ENCODE measurements at regions not wholly inside any gene's neighbourhood (a gene's known extent, or its start where the extent isn't known, plus 50 kb on each side); places are given as distances from the start of the nearest gene placed in this dataset.

DNA sequence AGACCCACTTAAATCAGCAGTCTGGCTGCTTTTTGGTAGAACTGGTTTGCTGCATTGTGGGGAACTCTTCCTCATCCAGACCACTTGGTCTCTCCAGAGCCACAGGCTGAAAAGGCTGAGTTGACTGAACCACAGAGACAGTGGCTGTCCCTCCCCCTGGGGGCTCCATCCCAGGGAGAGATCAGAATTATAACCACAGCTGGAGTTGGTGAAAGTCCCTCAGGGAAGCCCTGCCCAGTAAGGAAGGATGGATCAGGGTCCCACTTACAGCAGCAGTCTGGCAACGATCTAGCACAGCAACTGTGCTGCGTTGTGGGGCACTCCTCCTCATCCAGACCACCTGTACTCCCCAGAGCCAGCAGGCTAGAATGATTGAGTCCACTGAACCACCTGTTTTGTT, 212.7 kb downstream of the SOX3 start:
- TF ChIP-seq RAD21 (IDR thresholded peaks at IDR 0.05; ENCODE audit: low read depth): no peak
- no peak for TF ChIP-seq EGR1 (IDR thresholded peaks at IDR 0.05)
- TF ChIP-seq CEBPB (IDR thresholded peaks at IDR 0.05): no peak
- TF ChIP-seq FOXM1 (IDR thresholded peaks at IDR 0.05; ENCODE audit: borderline replicate concordance, low read depth): no peak
- TF ChIP-seq TAF1 (IDR thresholded peaks at IDR 0.05; ENCODE audit: low read depth): no peak
- no peak for TF ChIP-seq EP300 (IDR thresholded peaks at IDR 0.05; ENCODE audit: borderline replicate concordance)
- TF ChIP-seq, protein P1, sequence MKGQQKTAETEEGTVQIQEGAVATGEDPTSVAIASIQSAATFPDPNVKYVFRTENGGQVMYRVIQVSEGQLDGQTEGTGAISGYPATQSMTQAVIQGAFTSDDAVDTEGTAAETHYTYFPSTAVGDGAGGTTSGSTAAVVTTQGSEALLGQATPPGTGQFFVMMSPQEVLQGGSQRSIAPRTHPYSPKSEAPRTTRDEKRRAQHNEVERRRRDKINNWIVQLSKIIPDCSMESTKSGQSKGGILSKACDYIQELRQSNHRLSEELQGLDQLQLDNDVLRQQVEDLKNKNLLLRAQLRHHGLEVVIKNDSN (IDR thresholded peaks at IDR 0.05): no peak
- no peak for TF ChIP-seq CREB1 (IDR thresholded peaks at IDR 0.05; ENCODE audit: low read depth)
- TF ChIP-seq TEAD4 (IDR thresholded peaks at IDR 0.05): no peak
- no peak for TF ChIP-seq YY1 (IDR thresholded peaks at IDR 0.05; ENCODE audit: low read depth)
- TF ChIP-seq, protein P2, sequence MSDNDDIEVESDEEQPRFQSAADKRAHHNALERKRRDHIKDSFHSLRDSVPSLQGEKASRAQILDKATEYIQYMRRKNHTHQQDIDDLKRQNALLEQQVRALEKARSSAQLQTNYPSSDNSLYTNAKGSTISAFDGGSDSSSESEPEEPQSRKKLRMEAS (IDR thresholded peaks at IDR 0.05): no peak
- TF ChIP-seq TCF12 (IDR thresholded peaks at IDR 0.05; ENCODE audit: low read depth): no peak
- TF ChIP-seq, protein P3, sequence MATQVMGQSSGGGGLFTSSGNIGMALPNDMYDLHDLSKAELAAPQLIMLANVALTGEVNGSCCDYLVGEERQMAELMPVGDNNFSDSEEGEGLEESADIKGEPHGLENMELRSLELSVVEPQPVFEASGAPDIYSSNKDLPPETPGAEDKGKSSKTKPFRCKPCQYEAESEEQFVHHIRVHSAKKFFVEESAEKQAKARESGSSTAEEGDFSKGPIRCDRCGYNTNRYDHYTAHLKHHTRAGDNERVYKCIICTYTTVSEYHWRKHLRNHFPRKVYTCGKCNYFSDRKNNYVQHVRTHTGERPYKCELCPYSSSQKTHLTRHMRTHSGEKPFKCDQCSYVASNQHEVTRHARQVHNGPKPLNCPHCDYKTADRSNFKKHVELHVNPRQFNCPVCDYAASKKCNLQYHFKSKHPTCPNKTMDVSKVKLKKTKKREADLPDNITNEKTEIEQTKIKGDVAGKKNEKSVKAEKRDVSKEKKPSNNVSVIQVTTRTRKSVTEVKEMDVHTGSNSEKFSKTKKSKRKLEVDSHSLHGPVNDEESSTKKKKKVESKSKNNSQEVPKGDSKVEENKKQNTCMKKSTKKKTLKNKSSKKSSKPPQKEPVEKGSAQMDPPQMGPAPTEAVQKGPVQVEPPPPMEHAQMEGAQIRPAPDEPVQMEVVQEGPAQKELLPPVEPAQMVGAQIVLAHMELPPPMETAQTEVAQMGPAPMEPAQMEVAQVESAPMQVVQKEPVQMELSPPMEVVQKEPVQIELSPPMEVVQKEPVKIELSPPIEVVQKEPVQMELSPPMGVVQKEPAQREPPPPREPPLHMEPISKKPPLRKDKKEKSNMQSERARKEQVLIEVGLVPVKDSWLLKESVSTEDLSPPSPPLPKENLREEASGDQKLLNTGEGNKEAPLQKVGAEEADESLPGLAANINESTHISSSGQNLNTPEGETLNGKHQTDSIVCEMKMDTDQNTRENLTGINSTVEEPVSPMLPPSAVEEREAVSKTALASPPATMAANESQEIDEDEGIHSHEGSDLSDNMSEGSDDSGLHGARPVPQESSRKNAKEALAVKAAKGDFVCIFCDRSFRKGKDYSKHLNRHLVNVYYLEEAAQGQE (IDR thresholded peaks at IDR 0.05; ENCODE audit: low read depth): no peak
